CD14-positive monocyte (primary cell): ENCODE measurements at regions not wholly inside any gene's neighbourhood (a gene's known extent, or its start where the extent isn't known, plus 50 kb on each side); places are given as distances from the start of the nearest gene placed in this dataset.

Experiments used
- DNase-seq, 3 donors: peaks; one replicate each; pipeline ENCODE4 v3.0.0-alpha.2; 2011 to 2022
- H2AFZ ChIP-seq: 2 replicates; pipeline ENCODE4 v1.6.0; 2012; ENCODE audit warnings: mild to moderate bottlenecking, low read depth, low read length, inconsistent platforms; ENCODE audit not compliant: insufficient read depth, poor library complexity, severe bottlenecking
- H3K27ac ChIP-seq, 2 donors: 1 replicate in 1 of 2; 2 replicates in 1 of 2; pipeline ENCODE4 v1.5.1; 2012 to 2013; ENCODE audit warnings: low read length in 2 of 2, control low read depth in 1 of 2, inconsistent platforms in 1 of 2, low read depth in 1 of 2, mild to moderate bottlenecking in 1 of 2
- H3K27me3 ChIP-seq, 2 donors: one replicate each; pipeline versions ENCODE4 v1.6.0 to v1.6.1; 2011 to 2013; ENCODE audit warnings: low read length in 2 of 2; ENCODE audit not compliant: control insufficient read depth in 2 of 2, insufficient read depth in 2 of 2
- H3K36me3 ChIP-seq, 2 donors: replicated peaks in 1 of 2; 1 replicate in 1 of 2; 2 replicates in 1 of 2; pipeline versions ENCODE4 v1.5.1 to v1.6.1; 2012 to 2013; ENCODE audit warnings: low read length in 2 of 2, control low read depth in 1 of 2, inconsistent platforms in 1 of 2, mild to moderate bottlenecking in 1 of 2; ENCODE audit not compliant: insufficient read depth in 2 of 2, control insufficient read depth in 1 of 2
- H3K4me1 ChIP-seq, 2 donors: 1 replicate in 1 of 2; 2 replicates in 1 of 2; pipeline versions ENCODE4 v1.5.1 to v1.6.1; 2012 to 2013; ENCODE audit warnings: low read length in 2 of 2, control low read depth in 1 of 2, inconsistent platforms in 1 of 2, mild to moderate bottlenecking in 1 of 2, moderate library complexity in 1 of 2; ENCODE audit not compliant: insufficient read depth in 2 of 2, control insufficient read depth in 1 of 2
- H3K4me2 ChIP-seq: replicated peaks from 2 replicates; pipeline ENCODE3; 2012; ENCODE audit warnings: low read length, moderate library complexity, mild to moderate bottlenecking; ENCODE audit not compliant: poor library complexity, severe bottlenecking; ENCODE audit errors: extremely low read depth
- H3K4me3 ChIP-seq, 3 experiments: fragments of 200-600 bp in 1 of 3; sonication (generic) in 1 of 3; replicated peaks in 1 of 3; 1 replicate in 2 of 3; 2 replicates in 1 of 3; pipeline ENCODE4 v1.5.1; 2011 to 2013; ENCODE audit warnings: low read length in 3 of 3, mild to moderate bottlenecking in 3 of 3, control low read depth in 2 of 3, low read depth in 2 of 3, inconsistent platforms in 1 of 3, moderate library complexity in 1 of 3
- H3K79me2 ChIP-seq: 2 replicates; pipeline ENCODE4 v1.6.0; 2012; ENCODE audit warnings: mild to moderate bottlenecking, control low read depth, inconsistent platforms, low read length, moderate library complexity; ENCODE audit not compliant: insufficient read depth
- H3K9ac ChIP-seq: 2 replicates; pipeline ENCODE4 v1.6.0; 2017; ENCODE audit warnings: low read length, mild to moderate bottlenecking; ENCODE audit not compliant: insufficient read depth, poor library complexity, severe bottlenecking
- H3K9me3 ChIP-seq, 2 donors: replicated peaks in 1 of 2; 1 replicate in 1 of 2; 2 replicates in 1 of 2; pipeline versions ENCODE4 v1.5.1 to v1.6.1; 2012 to 2013; ENCODE audit warnings: low read length in 2 of 2, control low read depth in 1 of 2; ENCODE audit not compliant: control insufficient read depth in 1 of 2, insufficient read depth in 1 of 2
- H4K20me1 ChIP-seq: 2 replicates; pipeline ENCODE4 v1.6.0; 2012; ENCODE audit warnings: mild to moderate bottlenecking, low read length, control low read depth, moderate library complexity; ENCODE audit not compliant: insufficient read depth
- H3K27ac Mint-ChIP-seq, 7 donors: one replicate each; pipeline ENCODE4 v1.8.0; 2020; ENCODE audit warnings: mild to moderate bottlenecking in 7 of 7, mixed read lengths in 7 of 7, moderate library complexity in 6 of 7, inconsistent platforms in 2 of 7
- H3K27me3 Mint-ChIP-seq, 3 donors: one replicate each; pipeline ENCODE4 v1.8.0; 2021 to 2022; ENCODE audit warnings: low read depth in 3 of 3, mild to moderate bottlenecking in 3 of 3, mixed read lengths in 3 of 3, moderate library complexity in 3 of 3, inconsistent platforms in 1 of 3
- H3K36me3 Mint-ChIP-seq, 2 donors: one replicate each; pipeline ENCODE4 v1.8.0; 2020; ENCODE audit warnings: mixed read lengths in 2 of 2, inconsistent platforms in 1 of 2, mild to moderate bottlenecking in 1 of 2
- H3K4me1 Mint-ChIP-seq: one replicate; pipeline ENCODE4 v1.8.0; 2020; ENCODE audit warnings: mild to moderate bottlenecking, mixed read lengths
- H3K4me3 Mint-ChIP-seq, 2 donors: one replicate each; pipeline ENCODE4 v1.8.0; 2020; ENCODE audit warnings: mild to moderate bottlenecking in 2 of 2, mixed read lengths in 2 of 2, moderate library complexity in 1 of 2
- H3K9me3 Mint-ChIP-seq, 7 donors: one replicate each; pipeline ENCODE4 v1.8.0; 2020 to 2022; ENCODE audit warnings: mixed read lengths in 7 of 7, mild to moderate bottlenecking in 6 of 7, moderate library complexity in 6 of 7, inconsistent platforms in 2 of 7
- WGBS: methylation state at CpG from one replicate; pipeline ENCODE4 v1.1.5; 2013; ENCODE audit warnings: missing lambda C conversion rate; ENCODE audit not compliant: insufficient coverage; 5-methylcytosine and 5-hydroxymethylcytosine counted together
- intact Hi-C, 2 donors: fragments of 100-400 bp; cut with micrococcal nuclease; formaldehyde crosslinking; loops; one replicate each; pipeline versions ENCODE4 v1.15.0 to v1.15.1; 2023
- TF ChIP-seq, protein P1 (sequence below): fragments of 200-600 bp; IDR thresholded peaks from one replicate; pipeline ENCODE4 v1.8.0; 2022; ENCODE audit warnings: antibody characterized with exemption, mild to moderate bottlenecking

DNA sequence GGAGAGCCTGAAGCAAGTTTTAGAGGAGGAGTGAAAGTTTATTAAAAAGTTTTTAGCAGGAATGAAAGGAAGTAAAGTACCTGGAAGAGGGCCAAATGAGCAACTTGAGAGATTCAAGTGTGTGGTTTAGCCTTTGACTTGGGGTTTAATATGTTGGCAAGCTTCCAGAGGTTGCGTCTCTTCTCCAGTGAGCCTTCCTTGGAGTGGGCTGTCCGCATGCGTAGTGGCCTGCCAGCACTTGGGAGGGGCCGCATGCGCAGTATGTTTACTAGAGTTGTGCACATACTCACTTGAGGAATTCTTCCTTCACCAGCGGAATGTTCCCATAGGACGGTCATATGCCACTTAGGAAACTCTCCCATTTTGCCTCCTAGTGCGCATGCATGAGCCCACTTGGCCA is 235.2 kb downstream of the ALDH8A1 start:
- Histone ChIP-seq H3K4me2 (no peak overlapping the region), H3K27ac (no peak overlapping the region), H3K27me3 (no peaks in the 10 kb centered on the region), H2AFZ (no peak overlapping the region), H3K4me1 (peaks cover 30 to 33% of the 10 kb centered on the region in 2 donors), H3K9ac (no peak overlapping the region), H4K20me1 (no peaks in the 10 kb centered on the region), H3K9me3 (no peaks in the 10 kb centered on the region), H3K79me2 (no peaks in the 10 kb centered on the region), H3K36me3 (no peaks in the 10 kb centered on the region), H3K4me3 (no peak overlapping the region)
- intact Hi-C loops: loop anchor here in 1 of 2 donors (10.0 kb wide), 1 partner anchor 540 kb away; no protein-coding TSS in a partner anchor
- peaks cover 32% of the 10 kb centered on the region for H3K4me1 Mint-ChIP-seq
- no peaks in the 10 kb centered on the region for H3K36me3 Mint-ChIP-seq
- DNase-seq: peak in 2 of 3 donors; percentile 49 to 53
- 87% methylated on average over 3 of the region's 8 CpGs for WGBS
- no peak overlapping the region for H3K4me3 Mint-ChIP-seq
- H3K27ac Mint-ChIP-seq: peak overlapping the region in 6 of 7 donors; percentile 8 to 78 (median 54)
- no peaks in the 10 kb centered on the region for H3K9me3 Mint-ChIP-seq
- H3K27me3 Mint-ChIP-seq: peaks cover 0 to 2% (median 2%) of the 10 kb centered on the region in 3 donors
- TF ChIP-seq, protein P1, sequence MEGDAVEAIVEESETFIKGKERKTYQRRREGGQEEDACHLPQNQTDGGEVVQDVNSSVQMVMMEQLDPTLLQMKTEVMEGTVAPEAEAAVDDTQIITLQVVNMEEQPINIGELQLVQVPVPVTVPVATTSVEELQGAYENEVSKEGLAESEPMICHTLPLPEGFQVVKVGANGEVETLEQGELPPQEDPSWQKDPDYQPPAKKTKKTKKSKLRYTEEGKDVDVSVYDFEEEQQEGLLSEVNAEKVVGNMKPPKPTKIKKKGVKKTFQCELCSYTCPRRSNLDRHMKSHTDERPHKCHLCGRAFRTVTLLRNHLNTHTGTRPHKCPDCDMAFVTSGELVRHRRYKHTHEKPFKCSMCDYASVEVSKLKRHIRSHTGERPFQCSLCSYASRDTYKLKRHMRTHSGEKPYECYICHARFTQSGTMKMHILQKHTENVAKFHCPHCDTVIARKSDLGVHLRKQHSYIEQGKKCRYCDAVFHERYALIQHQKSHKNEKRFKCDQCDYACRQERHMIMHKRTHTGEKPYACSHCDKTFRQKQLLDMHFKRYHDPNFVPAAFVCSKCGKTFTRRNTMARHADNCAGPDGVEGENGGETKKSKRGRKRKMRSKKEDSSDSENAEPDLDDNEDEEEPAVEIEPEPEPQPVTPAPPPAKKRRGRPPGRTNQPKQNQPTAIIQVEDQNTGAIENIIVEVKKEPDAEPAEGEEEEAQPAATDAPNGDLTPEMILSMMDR: no peak

DNA sequence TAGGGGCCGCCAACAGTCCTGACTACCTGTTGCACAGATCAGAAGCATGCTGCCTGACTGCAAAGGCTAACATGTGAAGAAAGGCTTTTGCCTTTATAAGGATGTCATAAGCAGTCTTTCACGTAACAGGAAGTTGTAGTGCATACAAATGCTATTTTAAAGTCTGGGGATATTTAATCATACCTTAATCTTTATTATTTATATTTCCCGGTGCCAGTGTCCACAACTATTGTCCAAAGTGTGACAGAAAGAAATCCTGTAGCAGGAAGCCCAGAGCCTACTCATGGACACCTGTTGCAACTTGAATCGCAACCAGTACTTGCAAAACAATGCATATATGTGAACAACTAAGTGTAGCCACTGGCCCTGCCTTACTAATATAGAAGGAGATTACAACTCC is 235.8 kb downstream of the ALDH8A1 start:
- Mint-ChIP-seq H3K9me3 (no peaks in the 10 kb centered on the region), H3K27ac (peak overlapping the region in 6 of 7 donors; percentile 8 to 78 (median 54)), H3K4me3 (no peak overlapping the region), H3K27me3 (peaks cover 0 to 2% (median 2%) of the 10 kb centered on the region in 3 donors), H3K4me1 (peaks cover 26% of the 10 kb centered on the region), H3K36me3 (no peaks in the 10 kb centered on the region)
- no peak overlapping the region for H3K9ac ChIP-seq
- H3K9me3 ChIP-seq: no peaks in the 10 kb centered on the region
- whole genome bisulfite sequencing: no CpG with 5 or more reads among the region's 4 CpGs
- no peaks in the 10 kb centered on the region for H3K27me3 ChIP-seq
- no peak overlapping the region for H3K4me3 ChIP-seq
- H4K20me1 ChIP-seq: no peaks in the 10 kb centered on the region
- no peak overlapping the region for H3K27ac ChIP-seq
- no peaks in the 10 kb centered on the region for H3K79me2 ChIP-seq
- intact Hi-C loops: loop anchor here in 1 of 2 donors (10.0 kb wide), 1 partner anchor 539 kb away; no protein-coding TSS in a partner anchor
- no peaks in the 10 kb centered on the region for H3K36me3 ChIP-seq
- TF ChIP-seq, protein P1: no peak
- peaks cover 25 to 29% of the 10 kb centered on the region in 2 donors for H3K4me1 ChIP-seq
- H3K4me2 ChIP-seq: no peak overlapping the region
- DNase-seq: peak in 2 of 3 donors; percentile 30 to 53
- H2AFZ ChIP-seq: no peak overlapping the region
